Ectodermal cell (in vitro differentiated cells): ENCODE measurements at regions not wholly inside any gene's neighbourhood (a gene's known extent, or its start where the extent isn't known, plus 50 kb on each side); places are given as distances from the start of the nearest gene placed in this dataset.

Source experiments
- H3K27ac ChIP-seq: 2 replicates; pipeline ENCODE4 v1.7.0; 2013; ENCODE audit warnings: mild to moderate bottlenecking, low read depth, low read length; ENCODE audit not compliant: insufficient read depth, poor library complexity, severe bottlenecking
- H3K27me3 ChIP-seq: 2 replicates; pipeline ENCODE4 v1.7.0; 2013; ENCODE audit warnings: mild to moderate bottlenecking, low read length; ENCODE audit not compliant: insufficient read depth, control insufficient read depth, poor library complexity, severe bottlenecking
- H3K36me3 ChIP-seq: one replicate; pipeline ENCODE4 v1.7.0; 2013; ENCODE audit warnings: low read length; ENCODE audit not compliant: control insufficient read depth, insufficient read depth
- H3K4me1 ChIP-seq: one replicate; pipeline ENCODE4 v1.7.0; 2013; ENCODE audit warnings: low read length; ENCODE audit not compliant: control insufficient read depth, insufficient read depth
- H3K4me3 ChIP-seq: 2 replicates; pipeline ENCODE4 v1.7.0; 2013; ENCODE audit warnings: low read depth, low read length, control low read depth; ENCODE audit not compliant: insufficient read depth
- H3K9me3 ChIP-seq: 2 replicates; pipeline ENCODE4 v1.7.0; 2013; ENCODE audit warnings: mild to moderate bottlenecking, low read length, moderate library complexity; ENCODE audit not compliant: control insufficient read depth
- WGBS, 2 experiments: methylation state at CpG; one replicate each; pipeline ENCODE4 v1.1.7; 2013; ENCODE audit warnings: missing lambda C conversion rate in 2 of 2; 5-methylcytosine and 5-hydroxymethylcytosine counted together

GRCh38 chr6:132959639-132960326, 145.4 kb downstream of the RPS12 start:
- Histone ChIP-seq H3K36me3 (no peaks in the 10 kb centered on the region), H3K27me3 (no peaks in the 10 kb centered on the region), H3K27ac (no peak overlapping the region), H3K4me3 (no peak overlapping the region), H3K9me3 (no peaks in the 10 kb centered on the region), H3K4me1 (no peaks in the 10 kb centered on the region)
- 91 to 92% methylated on average over 4 of the region's 4 CpGs for WGBS, 2 experiments

DNA sequence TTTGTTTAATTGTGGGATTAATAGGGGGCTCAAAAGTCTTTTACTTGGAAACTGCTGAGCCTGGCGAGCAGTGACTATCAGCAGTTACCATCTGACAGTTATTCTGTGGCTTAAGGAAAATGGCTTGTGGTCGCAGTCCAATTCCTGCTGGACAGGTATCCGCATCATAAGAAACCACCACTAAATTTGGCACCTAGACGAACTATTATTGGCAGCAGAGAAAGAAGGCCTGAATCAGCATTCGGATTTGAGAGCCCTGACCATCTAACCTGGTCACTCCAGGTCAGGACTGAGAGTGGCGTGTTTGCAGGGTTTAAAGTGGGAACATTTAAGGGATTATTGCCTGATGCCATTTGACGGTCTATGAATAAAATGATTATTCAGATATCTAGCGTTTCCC, 146.4 kb downstream of the RPS12 start:
- 68 to 72% methylated on average over 8 of the region's 8 CpGs for WGBS, 2 experiments
- H3K4me3 ChIP-seq = no peak overlapping the region
- no peak overlapping the region for H3K27ac ChIP-seq
- no peaks in the 10 kb centered on the region for H3K9me3 ChIP-seq
- no peaks in the 10 kb centered on the region for H3K36me3 ChIP-seq
- H3K27me3 ChIP-seq = no peaks in the 10 kb centered on the region
- no peaks in the 10 kb centered on the region for H3K4me1 ChIP-seq

DNA sequence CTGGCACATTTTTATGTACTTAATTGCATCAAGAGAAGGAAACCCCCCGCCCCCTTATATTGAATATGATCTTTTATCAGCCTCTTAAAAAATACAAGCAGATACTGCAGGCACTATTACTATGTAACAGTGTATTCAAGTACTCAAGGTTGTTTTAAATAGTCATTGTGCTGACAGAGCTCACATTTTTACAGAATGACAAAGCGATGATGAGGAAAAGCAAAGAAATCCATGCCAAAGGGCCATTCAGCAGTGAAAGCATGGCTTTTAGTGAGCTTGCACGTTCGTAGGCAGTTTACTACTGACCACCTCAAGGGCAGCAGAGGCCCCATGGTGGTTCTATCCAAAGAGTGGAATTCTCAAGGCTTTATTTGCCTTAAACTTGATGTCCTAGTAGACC, 146.8 kb downstream of the RPS12 start:
- H3K4me3 ChIP-seq = no peak overlapping the region
- no peaks in the 10 kb centered on the region for H3K4me1 ChIP-seq
- H3K36me3 ChIP-seq = no peaks in the 10 kb centered on the region
- WGBS, 2 experiments = 85 to 90% methylated on average over 4 of the region's 4 CpGs
- no peaks in the 10 kb centered on the region for H3K27me3 ChIP-seq
- no peak overlapping the region for H3K27ac ChIP-seq
- no peaks in the 10 kb centered on the region for H3K9me3 ChIP-seq

DNA sequence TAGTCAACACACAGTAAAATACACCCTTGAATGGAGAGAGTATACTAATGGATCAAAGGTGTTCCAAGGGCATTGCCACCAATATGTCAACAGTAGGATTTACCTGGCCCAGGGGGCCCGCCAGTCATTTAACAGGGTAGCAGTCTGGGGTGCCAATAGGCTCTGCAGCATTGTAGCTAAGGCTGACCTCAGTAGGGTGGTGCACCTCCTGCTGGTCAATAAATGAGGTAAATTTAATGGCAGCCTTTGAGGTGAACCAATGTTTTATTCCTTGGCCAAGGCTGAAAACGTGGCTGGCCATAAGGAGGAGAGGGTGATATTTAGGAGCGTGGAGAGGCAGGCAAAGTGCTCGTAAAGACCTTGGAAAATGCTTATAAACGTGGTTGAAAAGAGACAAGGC, 147.2 kb downstream of the RPS12 start:
- no peak overlapping the region for H3K4me3 ChIP-seq
- H3K27me3 ChIP-seq = no peaks in the 10 kb centered on the region
- no peak overlapping the region for H3K27ac ChIP-seq
- no peaks in the 10 kb centered on the region for H3K4me1 ChIP-seq
- 90 to 91% methylated on average over 5 of the region's 5 CpGs for WGBS, 2 experiments
- H3K9me3 ChIP-seq = no peaks in the 10 kb centered on the region
- no peaks in the 10 kb centered on the region for H3K36me3 ChIP-seq

GRCh38 chr6:132962936-132963868, 148.8 kb downstream of the RPS12 start:
- Histone ChIP-seq H3K4me3 (no peak overlapping the region), H3K4me1 (no peaks in the 10 kb centered on the region), H3K36me3 (no peaks in the 10 kb centered on the region), H3K9me3 (no peaks in the 10 kb centered on the region), H3K27ac (no peak overlapping the region), H3K27me3 (no peaks in the 10 kb centered on the region)
- WGBS, 2 experiments = 65 to 66% methylated on average over 7 of the region's 7 CpGs

DNA sequence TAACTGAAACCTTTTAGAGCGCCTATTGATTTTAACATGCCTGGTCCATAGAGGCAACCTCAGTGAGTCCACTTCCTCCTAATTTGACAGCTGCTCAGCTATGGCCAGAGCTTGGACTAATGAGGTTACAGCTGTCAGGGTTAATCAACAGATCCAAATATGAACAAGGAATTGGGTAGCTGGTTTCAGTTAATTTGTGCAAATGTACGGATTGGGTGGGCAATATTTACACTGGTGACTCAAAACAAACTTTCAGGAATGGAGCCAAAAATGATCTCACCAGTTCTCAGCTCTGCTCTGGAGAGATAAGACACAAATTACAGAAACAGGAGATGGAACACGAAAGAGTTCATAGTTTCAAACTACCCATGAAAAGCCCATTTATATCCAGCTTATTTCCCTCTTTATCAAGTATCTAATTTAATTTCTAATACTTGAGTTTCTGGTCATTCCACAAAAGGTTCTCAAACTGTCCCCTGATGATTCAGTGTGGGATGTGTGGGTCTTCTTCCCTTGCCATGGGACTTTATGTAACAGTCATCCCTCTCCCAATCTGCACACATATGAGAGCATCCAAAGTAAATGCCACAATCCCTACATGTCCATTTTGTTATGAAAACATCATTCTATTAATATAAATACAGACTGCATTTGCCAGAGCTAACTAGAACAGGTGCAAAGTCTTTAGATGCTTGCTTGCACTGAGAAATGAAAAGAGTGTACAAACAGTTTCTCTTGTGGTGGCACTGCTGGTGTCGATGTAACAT, 149.9 kb downstream of the RPS12 start:
- no peaks in the 10 kb centered on the region for H3K9me3 ChIP-seq
- no peak overlapping the region for H3K4me3 ChIP-seq
- no peaks in the 10 kb centered on the region for H3K27me3 ChIP-seq
- 91 to 94% methylated on average over 4 of the region's 4 CpGs for WGBS, 2 experiments
- no peaks in the 10 kb centered on the region for H3K36me3 ChIP-seq
- no peaks in the 10 kb centered on the region for H3K4me1 ChIP-seq
- H3K27ac ChIP-seq = no peak overlapping the region

DNA sequence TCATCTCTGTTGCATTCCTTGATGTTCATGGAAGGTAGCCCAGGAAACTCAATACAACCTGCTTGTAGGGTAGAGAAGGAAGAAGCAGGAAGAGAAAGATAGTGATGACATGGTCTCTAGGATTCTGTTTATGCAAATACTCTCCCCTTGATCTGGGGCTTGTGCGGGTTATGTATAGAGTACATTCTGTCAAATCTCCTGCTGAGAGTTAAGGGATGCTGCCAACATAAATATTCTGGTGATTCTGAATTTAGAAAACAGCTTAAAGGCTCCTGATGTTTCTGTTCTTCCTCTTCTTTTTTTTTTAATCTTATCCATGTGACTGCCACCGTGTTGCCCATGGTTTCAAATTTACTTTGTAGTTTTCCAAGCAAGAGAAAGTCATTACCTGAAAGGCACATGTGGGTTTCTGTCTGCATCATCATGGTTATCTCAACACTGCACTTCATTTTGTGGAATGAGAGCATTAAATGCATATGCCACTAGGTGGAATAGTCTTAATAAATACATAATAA, 150.6 kb downstream of the RPS12 start:
- H3K36me3 ChIP-seq = no peaks in the 10 kb centered on the region
- no peaks in the 10 kb centered on the region for H3K9me3 ChIP-seq
- H3K27me3 ChIP-seq = no peaks in the 10 kb centered on the region
- no peaks in the 10 kb centered on the region for H3K4me1 ChIP-seq
- no peak overlapping the region for H3K27ac ChIP-seq
- H3K4me3 ChIP-seq = no peak overlapping the region
- WGBS, 2 experiments = 95 to 98% methylated on average over 2 of the region's 2 CpGs

DNA sequence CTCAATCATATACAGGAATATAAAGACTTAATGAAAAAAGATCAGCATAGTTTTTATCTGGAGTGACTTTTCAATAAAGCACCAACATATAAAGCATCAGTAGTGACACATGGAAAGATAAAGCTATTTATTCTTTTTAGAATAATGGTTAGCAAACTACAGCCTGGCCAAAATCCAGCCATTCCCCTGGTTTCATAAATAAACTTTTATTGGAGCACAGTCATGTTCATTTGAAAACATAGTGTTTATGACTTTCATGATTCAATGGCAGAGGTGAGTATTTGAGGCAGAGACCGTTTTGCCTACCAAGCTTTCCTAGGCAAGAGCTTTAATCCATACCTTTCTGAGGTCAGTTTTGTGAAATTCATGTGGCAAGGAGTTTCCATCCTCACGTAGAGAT, 153.5 kb downstream of the RPS12 start:
- 61 to 69% methylated on average over 2 of the region's 2 CpGs for WGBS, 2 experiments
- no peak overlapping the region for H3K27ac ChIP-seq
- H3K27me3 ChIP-seq = no peaks in the 10 kb centered on the region
- H3K36me3 ChIP-seq = no peaks in the 10 kb centered on the region
- no peaks in the 10 kb centered on the region for H3K4me1 ChIP-seq
- H3K4me3 ChIP-seq = no peak overlapping the region
- no peaks in the 10 kb centered on the region for H3K9me3 ChIP-seq

DNA sequence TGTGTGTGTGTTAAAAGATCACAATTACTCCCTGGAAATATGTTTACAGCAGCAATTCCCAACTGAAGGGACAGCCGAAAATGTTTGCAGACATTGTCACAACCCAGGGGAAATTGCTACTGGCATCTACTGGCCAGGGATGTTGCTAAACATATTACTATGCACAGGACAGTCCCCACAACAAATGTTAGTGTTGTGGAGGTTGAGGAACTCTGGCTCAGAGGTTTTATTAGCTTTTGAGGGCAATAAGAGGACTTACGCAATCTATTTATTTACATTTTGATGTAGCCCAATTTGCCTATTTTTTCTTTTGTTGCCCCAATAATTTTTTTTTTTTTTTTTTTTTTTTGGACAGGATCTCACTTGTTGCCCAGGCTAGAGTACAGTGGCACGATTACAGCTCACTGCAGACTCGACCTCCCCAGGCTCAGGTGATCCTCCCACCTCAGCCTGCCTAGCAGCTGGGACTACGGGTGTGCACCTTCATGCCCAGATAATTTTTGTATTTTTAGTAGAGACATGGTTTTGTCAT, 154.1 kb downstream of the RPS12 start:
- WGBS, 2 experiments = 73 to 77% methylated on average over 5 of the region's 5 CpGs
- H3K27me3 ChIP-seq = no peaks in the 10 kb centered on the region
- H3K27ac ChIP-seq = no peak overlapping the region
- H3K9me3 ChIP-seq = no peaks in the 10 kb centered on the region
- no peaks in the 10 kb centered on the region for H3K36me3 ChIP-seq
- no peak overlapping the region for H3K4me3 ChIP-seq
- no peaks in the 10 kb centered on the region for H3K4me1 ChIP-seq
